ENCODE measurements at regions not wholly inside any gene's neighbourhood (a gene's known extent, or its start where the extent isn't known, plus 50 kb on each side); places are given as distances from the start of the nearest gene placed in this dataset.

- CTCF ChIA-PET: no interaction called here
- H3K9me3 Mint-ChIP-seq: peaks cover 70% of the 10 kb centered on the region
- POLR2A ChIA-PET: no interaction called here
Measured at GRCh38 chr13:78862446-78862845, 203.5 kb upstream of the OBI1 start.

GRCh38 chr13:78852709-78853108 lies 193.8 kb upstream of the OBI1 start:
- DNase-seq (ENCODE audit: low spot score) (no peak), ATAC-seq (no peak)
- Mint-ChIP-seq H3K4me3 (no peak overlapping the region), H3K27me3 (ENCODE audit: low read depth) (no peaks in the 10 kb centered on the region), H3K36me3 (no peaks in the 10 kb centered on the region), H3K27ac (no peak overlapping the region), H3K4me1 (no peaks in the 10 kb centered on the region), H3K9me3 (peaks cover 20% of the 10 kb centered on the region)
- ChIA-PET CTCF (no interaction called here), POLR2A (no interaction called here)
- TF ChIP-seq FOXP4 (CRISPR knock-in tag; IDR thresholded peaks at IDR 0.05) (no peak), KAT7 (CRISPR knock-in tag; IDR thresholded peaks at IDR 0.05; ENCODE audit: borderline replicate concordance) (no peak), SMAD4 (CRISPR knock-in tag; IDR thresholded peaks at IDR 0.05) (no peak), CREM (CRISPR knock-in tag; IDR thresholded peaks at IDR 0.05) (no peak), GTF2I (CRISPR knock-in tag; conservative IDR thresholded peaks at IDR 0.05) (no peak), E2F1 (CRISPR knock-in tag; IDR thresholded peaks at IDR 0.05) (no peak), ZBTB21 (CRISPR knock-in tag; IDR thresholded peaks at IDR 0.05; ENCODE audit: borderline replicate concordance) (no peak), ZNF219 (CRISPR knock-in tag; IDR thresholded peaks at IDR 0.05; ENCODE audit: borderline replicate concordance) (no peak), OVOL2 (CRISPR knock-in tag; IDR thresholded peaks at IDR 0.05; ENCODE audit: borderline replicate concordance) (no peak), MAX (CRISPR knock-in tag; IDR thresholded peaks at IDR 0.05) (no peak), ZNF263 (CRISPR knock-in tag; IDR thresholded peaks at IDR 0.05; ENCODE audit: low read depth) (no peak), PRDM15 (CRISPR knock-in tag; IDR thresholded peaks at IDR 0.05) (no peak), NFATC4 (CRISPR knock-in tag; IDR thresholded peaks at IDR 0.05) (no peak), ERG (CRISPR knock-in tag; IDR thresholded peaks at IDR 0.05) (no peak), ZNF232 (CRISPR knock-in tag; IDR thresholded peaks at IDR 0.05) (no peak)

More at GRCh38 chr13:78862446-78862845, 203.5 kb upstream of the OBI1 start:
- H3K36me3 Mint-ChIP-seq: peaks cover 23% of the 10 kb centered on the region
- no peak for TF ChIP-seq NFYB (CRISPR knock-in tag; conservative IDR thresholded peaks at IDR 0.05; ENCODE audit: low read depth)
- TF ChIP-seq ZNF281 (CRISPR knock-in tag; IDR thresholded peaks at IDR 0.05): no peak
- TF ChIP-seq TEAD1 (CRISPR knock-in tag; IDR thresholded peaks at IDR 0.05): no peak
- TF ChIP-seq TEAD4 (CRISPR knock-in tag; IDR thresholded peaks at IDR 0.05): no peak
- no peak for ATAC-seq
- H3K27ac Mint-ChIP-seq: no peak overlapping the region
- H3K4me1 Mint-ChIP-seq: no peaks in the 10 kb centered on the region
- DNase-seq (ENCODE audit: low spot score): no peak
- peaks cover 2% of the 10 kb centered on the region; the same call in 1 of the 2 replicates for H3K27me3 Mint-ChIP-seq (ENCODE audit: low read depth)
- H3K4me3 Mint-ChIP-seq: no peak overlapping the region
